ENCODE measurements at regions not wholly inside any gene's neighbourhood (a gene's known extent, or its start where the extent isn't known, plus 50 kb on each side); places are given as distances from the start of the nearest gene placed in this dataset.

GRCh38 chr2:104649866-104650265 lies 204.0 kb upstream of the POU3F3 start:
- TF ChIP-seq CTCF (IDR thresholded peaks at IDR 0.05; ENCODE audit: low read depth, low read length): no peak
- Histone ChIP-seq H3K4me3 (ENCODE audit: low read depth, low read length) (no peak overlapping the region), H3K27me3 (ENCODE audit: control insufficient read depth, insufficient read depth, low read length) (no peaks in the 10 kb centered on the region), H3K27ac (ENCODE audit: low read depth, low read length) (no peak overlapping the region), H3K9me3 (ENCODE audit: control insufficient read depth, insufficient read depth, low read length) (peaks cover 5% of the 10 kb centered on the region; the same call in 1 of the 2 replicates)
- no peak for DNase-seq (ENCODE audit: low read depth, low spot score)
- ChIA-PET CTCF (no interaction called here), POLR2A (no interaction called here)

- ChIA-PET POLR2A (no interaction called here), CTCF (no interaction called here)
- Histone ChIP-seq H3K27ac (ENCODE audit: low read depth, low read length) (no peak overlapping the region), H3K27me3 (ENCODE audit: control insufficient read depth, insufficient read depth, low read length) (no peaks in the 10 kb centered on the region), H3K4me3 (ENCODE audit: low read depth, low read length) (no peak overlapping the region), H3K9me3 (ENCODE audit: control insufficient read depth, insufficient read depth, low read length) (peaks cover 6% of the 10 kb centered on the region; the same call in 1 of the 2 replicates)
- no peak for DNase-seq (ENCODE audit: low read depth, low spot score)
- TF ChIP-seq CTCF (IDR thresholded peaks at IDR 0.05; ENCODE audit: low read depth, low read length): no peak
These were observed 203.4 kb upstream of the POU3F3 start for GRCh38 chr2:104650405-104650996.

GRCh38 chr2:104654811-104655210 lies 199.1 kb upstream of the POU3F3 start:
- ChIA-PET CTCF (no interaction called here), POLR2A (no interaction called here)
- DNase-seq (ENCODE audit: low read depth, low spot score): no peak
- Histone ChIP-seq H3K4me3 (ENCODE audit: low read depth, low read length) (no peak overlapping the region), H3K9me3 (ENCODE audit: control insufficient read depth, insufficient read depth, low read length) (peaks cover 23% of the 10 kb centered on the region), H3K27ac (ENCODE audit: low read depth, low read length) (no peak overlapping the region), H3K27me3 (ENCODE audit: control insufficient read depth, insufficient read depth, low read length) (no peaks in the 10 kb centered on the region)
- no peak for TF ChIP-seq CTCF (IDR thresholded peaks at IDR 0.05; ENCODE audit: low read depth, low read length)

GRCh38 chr2:104656571-104657163 lies 197.2 kb upstream of the POU3F3 start:
- Histone ChIP-seq H3K27me3 (ENCODE audit: control insufficient read depth, insufficient read depth, low read length) (no peaks in the 10 kb centered on the region), H3K9me3 (ENCODE audit: control insufficient read depth, insufficient read depth, low read length) (peaks cover 30% of the 10 kb centered on the region), H3K4me3 (ENCODE audit: low read depth, low read length) (no peak overlapping the region), H3K27ac (ENCODE audit: low read depth, low read length) (no peak overlapping the region)
- ChIA-PET POLR2A (no interaction called here), CTCF (no interaction called here)
- no peak for TF ChIP-seq CTCF (IDR thresholded peaks at IDR 0.05; ENCODE audit: low read depth, low read length)
- DNase-seq (ENCODE audit: low read depth, low spot score): no peak

GRCh38 chr2:104658144-104658835 lies 195.6 kb upstream of the POU3F3 start:
- Histone ChIP-seq H3K27ac (ENCODE audit: low read depth, low read length) (no peak overlapping the region), H3K4me3 (ENCODE audit: low read depth, low read length) (no peak overlapping the region), H3K9me3 (ENCODE audit: control insufficient read depth, insufficient read depth, low read length) (peaks cover 30% of the 10 kb centered on the region), H3K27me3 (ENCODE audit: control insufficient read depth, insufficient read depth, low read length) (no peaks in the 10 kb centered on the region)
- TF ChIP-seq CTCF (IDR thresholded peaks at IDR 0.05; ENCODE audit: low read depth, low read length): no peak
- ChIA-PET CTCF (no interaction called here), POLR2A (no interaction called here)
- DNase-seq (ENCODE audit: low read depth, low spot score): no peak

Data from AG04450 (cell line).